Stimulated activated CD8-positive, alpha-beta memory T cell treated with anti-CD3 and anti-CD28 coated beads, Interleukin-12 subunit alpha, Interleukin-12 subunit beta, amount 100 ng/mL, for 24 hours (primary cell): ENCODE measurements at regions not wholly inside any gene's neighbourhood (a gene's known extent, or its start where the extent isn't known, plus 50 kb on each side); places are given as distances from the start of the nearest gene placed in this dataset.

Source experiments
- DNase-seq: peaks from one replicate; pipeline ENCODE4 v3.0.0-alpha.2; 2020; ENCODE audit errors: extremely low read depth

GRCh38 chr18:42620657-42621056 is 494.8 kb downstream of the RIT2 start:
- no peak for DNase-seq

GRCh38 chr18:42623935-42624334 is 491.6 kb downstream of the RIT2 start:
- DNase-seq: no peak

GRCh38 chr18:42632801-42633200 is 482.7 kb downstream of the RIT2 start:
- no peak for DNase-seq

GRCh38 chr18:42635378-42636048 is 480.0 kb downstream of the RIT2 start:
- no peak for DNase-seq

- DNase-seq: no peak
Observed at GRCh38 chr18:42636309-42636708, 479.2 kb downstream of the RIT2 start.

- DNase-seq: no peak
Observed at GRCh38 chr18:42640160-42640559, 475.3 kb downstream of the RIT2 start.

- DNase-seq: no peak
Observed at GRCh38 chr18:42641996-42642395, 473.5 kb downstream of the RIT2 start.

GRCh38 chr18:42644729-42645131 is 470.8 kb downstream of the RIT2 start:
- no peak for DNase-seq

GRCh38 chr18:42649331-42650035 is 466.0 kb downstream of the RIT2 start:
- DNase-seq: no peak

GRCh38 chr18:42654556-42654955 is 460.9 kb downstream of the RIT2 start:
- no peak for DNase-seq

GRCh38 chr18:42657551-42657950 is 457.9 kb downstream of the RIT2 start:
- no peak for DNase-seq

- DNase-seq: no peak
Observed at GRCh38 chr18:42658171-42658570, 457.3 kb downstream of the RIT2 start.

- DNase-seq: no peak
Observed at GRCh38 chr18:42659187-42659586, 456.3 kb downstream of the RIT2 start.

- DNase-seq: no peak
Observed at GRCh38 chr18:42670860-42671259, 444.6 kb downstream of the RIT2 start.

GRCh38 chr18:42675810-42676209 is 439.7 kb downstream of the RIT2 start:
- no peak for DNase-seq

- DNase-seq: no peak
Observed at GRCh38 chr18:42683094-42683493, 432.4 kb downstream of the RIT2 start.

- DNase-seq: no peak
Observed at GRCh38 chr18:42689310-42689709, 426.2 kb downstream of the RIT2 start.
